ENCODE measurements at regions not wholly inside any gene's neighbourhood (a gene's known extent, or its start where the extent isn't known, plus 50 kb on each side); places are given as distances from the start of the nearest gene placed in this dataset.

GRCh38 chr14:86221755-86222154 is 691.8 kb downstream of the FLRT2 start:
- TF ChIP-seq, protein P1, sequence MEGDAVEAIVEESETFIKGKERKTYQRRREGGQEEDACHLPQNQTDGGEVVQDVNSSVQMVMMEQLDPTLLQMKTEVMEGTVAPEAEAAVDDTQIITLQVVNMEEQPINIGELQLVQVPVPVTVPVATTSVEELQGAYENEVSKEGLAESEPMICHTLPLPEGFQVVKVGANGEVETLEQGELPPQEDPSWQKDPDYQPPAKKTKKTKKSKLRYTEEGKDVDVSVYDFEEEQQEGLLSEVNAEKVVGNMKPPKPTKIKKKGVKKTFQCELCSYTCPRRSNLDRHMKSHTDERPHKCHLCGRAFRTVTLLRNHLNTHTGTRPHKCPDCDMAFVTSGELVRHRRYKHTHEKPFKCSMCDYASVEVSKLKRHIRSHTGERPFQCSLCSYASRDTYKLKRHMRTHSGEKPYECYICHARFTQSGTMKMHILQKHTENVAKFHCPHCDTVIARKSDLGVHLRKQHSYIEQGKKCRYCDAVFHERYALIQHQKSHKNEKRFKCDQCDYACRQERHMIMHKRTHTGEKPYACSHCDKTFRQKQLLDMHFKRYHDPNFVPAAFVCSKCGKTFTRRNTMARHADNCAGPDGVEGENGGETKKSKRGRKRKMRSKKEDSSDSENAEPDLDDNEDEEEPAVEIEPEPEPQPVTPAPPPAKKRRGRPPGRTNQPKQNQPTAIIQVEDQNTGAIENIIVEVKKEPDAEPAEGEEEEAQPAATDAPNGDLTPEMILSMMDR (conservative IDR thresholded peaks at IDR 0.05; ENCODE audit: low read depth, low read length): no peak
- no peak for TF ChIP-seq EZH2 (IDR thresholded peaks at IDR 0.05; ENCODE audit: borderline replicate concordance, low read depth, low read length, poor library complexity, severe bottlenecking)
